ENCODE measurements at regions not wholly inside any gene's neighbourhood (a gene's known extent, or its start where the extent isn't known, plus 50 kb on each side); places are given as distances from the start of the nearest gene placed in this dataset.

DNA sequence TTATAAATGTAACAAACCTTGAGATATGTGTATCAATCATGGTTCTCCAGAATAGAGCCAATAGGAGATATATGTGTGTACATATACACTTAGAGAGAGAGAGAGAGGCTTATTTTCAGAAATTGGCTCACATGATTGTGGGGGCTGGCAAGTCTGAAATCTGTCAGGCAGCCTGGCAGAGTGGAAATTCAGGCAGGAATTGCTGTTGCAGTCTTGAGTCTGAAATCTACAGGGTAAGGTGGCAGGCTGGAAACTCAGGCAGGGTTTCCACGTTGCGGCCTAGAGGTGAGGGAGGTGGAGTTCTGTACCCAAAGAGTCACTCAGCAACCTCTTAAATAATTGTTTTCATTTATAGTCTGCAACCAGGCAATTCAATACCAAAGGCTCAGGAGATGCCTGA, 218.4 kb downstream of the B3GLCT start:
- Histone ChIP-seq H3K4me2 (ENCODE audit: low read length) (no peak overlapping the region), H3K79me2 (ENCODE audit: insufficient read depth, low read length) (no peaks in the 10 kb centered on the region), H3K4me3 (replicated peaks in 1 of 2; ENCODE audit: low read depth in 1 of 2, low read length in 2 of 2) (no peak overlapping the region), H3K36me3 (ENCODE audit: control insufficient read depth in 1 of 2, insufficient read depth in 2 of 2, low read length in 2 of 2) (no peaks in the 10 kb centered on the region), H3K9me2 (ENCODE audit: insufficient read depth) (no peaks in the 10 kb centered on the region), H3K9me3 (ENCODE audit: control insufficient read depth in 1 of 2, insufficient read depth in 1 of 2, low read depth in 1 of 2, low read length in 2 of 2) (no peaks in the 10 kb centered on the region), H3K27me3 (ENCODE audit: insufficient read depth, low read length) (no peaks in the 10 kb centered on the region), H2AFZ (ENCODE audit: low read depth, low read length, poor library complexity, severe bottlenecking) (no peak overlapping the region), H3K9ac (ENCODE audit: low read length) (no peak overlapping the region), H3K4me1 (ENCODE audit: control insufficient read depth in 1 of 2, insufficient read depth in 2 of 2, low read length in 2 of 2) (no peaks in the 10 kb centered on the region), H3K27ac (ENCODE audit: low read depth, low read length) (no peak overlapping the region), H4K20me1 (ENCODE audit: insufficient read depth) (no peaks in the 10 kb centered on the region)
- ATAC-seq (no peak), DNase-seq (ENCODE audit: low read depth, low spot score) (no peak)
- TF ChIP-seq CEBPB (IDR thresholded peaks at IDR 0.05; ENCODE audit: low read depth): no peak
- TF ChIP-seq CBX3 (IDR thresholded peaks at IDR 0.05; ENCODE audit: low read depth): no peak
- no peak for TF ChIP-seq EZH2 (IDR thresholded peaks at IDR 0.05)
- no peak for TF ChIP-seq SP1 (IDR thresholded peaks at IDR 0.05; ENCODE audit: low read depth)
- TF ChIP-seq, protein P1, sequence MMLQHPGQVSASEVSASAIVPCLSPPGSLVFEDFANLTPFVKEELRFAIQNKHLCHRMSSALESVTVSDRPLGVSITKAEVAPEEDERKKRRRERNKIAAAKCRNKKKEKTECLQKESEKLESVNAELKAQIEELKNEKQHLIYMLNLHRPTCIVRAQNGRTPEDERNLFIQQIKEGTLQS (IDR thresholded peaks at IDR 0.05): no peak
- no peak for TF ChIP-seq EGR1 (IDR thresholded peaks at IDR 0.05; ENCODE audit: low read depth)
- TF ChIP-seq RAD21 (IDR thresholded peaks at IDR 0.05; ENCODE audit: low read depth): no peak
- TF ChIP-seq, protein P2, sequence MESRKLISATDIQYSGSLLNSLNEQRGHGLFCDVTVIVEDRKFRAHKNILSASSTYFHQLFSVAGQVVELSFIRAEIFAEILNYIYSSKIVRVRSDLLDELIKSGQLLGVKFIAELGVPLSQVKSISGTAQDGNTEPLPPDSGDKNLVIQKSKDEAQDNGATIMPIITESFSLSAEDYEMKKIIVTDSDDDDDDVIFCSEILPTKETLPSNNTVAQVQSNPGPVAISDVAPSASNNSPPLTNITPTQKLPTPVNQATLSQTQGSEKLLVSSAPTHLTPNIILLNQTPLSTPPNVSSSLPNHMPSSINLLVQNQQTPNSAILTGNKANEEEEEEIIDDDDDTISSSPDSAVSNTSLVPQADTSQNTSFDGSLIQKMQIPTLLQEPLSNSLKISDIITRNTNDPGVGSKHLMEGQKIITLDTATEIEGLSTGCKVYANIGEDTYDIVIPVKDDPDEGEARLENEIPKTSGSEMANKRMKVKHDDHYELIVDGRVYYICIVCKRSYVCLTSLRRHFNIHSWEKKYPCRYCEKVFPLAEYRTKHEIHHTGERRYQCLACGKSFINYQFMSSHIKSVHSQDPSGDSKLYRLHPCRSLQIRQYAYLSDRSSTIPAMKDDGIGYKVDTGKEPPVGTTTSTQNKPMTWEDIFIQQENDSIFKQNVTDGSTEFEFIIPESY (IDR thresholded peaks at IDR 0.05; ENCODE audit: extremely low read depth, insufficient replicate concordance, low read length): no peak
- no peak for TF ChIP-seq YY1 (IDR thresholded peaks at IDR 0.05; ENCODE audit: extremely low read depth, insufficient replicate concordance, low read depth, low read length)
- TF ChIP-seq SRF (IDR thresholded peaks at IDR 0.05; ENCODE audit: low read depth): no peak
- intact Hi-C loops (cut with micrococcal nuclease): no loop called here
- ChIA-PET POLR2A (no interaction called here), RAD21 (ENCODE audit: low non-redundant PET in 1 of 2, low total read pairs in 2 of 2, uncharacterized antibody in 2 of 2, unreplicated experiment in 2 of 2) (no interaction called here), CTCF (no interaction called here)
- BruUV-seq (replicated peaks): no TSS peak
